ENCODE measurements at regions not wholly inside any gene's neighbourhood (a gene's known extent, or its start where the extent isn't known, plus 50 kb on each side); places are given as distances from the start of the nearest gene placed in this dataset.

DNA sequence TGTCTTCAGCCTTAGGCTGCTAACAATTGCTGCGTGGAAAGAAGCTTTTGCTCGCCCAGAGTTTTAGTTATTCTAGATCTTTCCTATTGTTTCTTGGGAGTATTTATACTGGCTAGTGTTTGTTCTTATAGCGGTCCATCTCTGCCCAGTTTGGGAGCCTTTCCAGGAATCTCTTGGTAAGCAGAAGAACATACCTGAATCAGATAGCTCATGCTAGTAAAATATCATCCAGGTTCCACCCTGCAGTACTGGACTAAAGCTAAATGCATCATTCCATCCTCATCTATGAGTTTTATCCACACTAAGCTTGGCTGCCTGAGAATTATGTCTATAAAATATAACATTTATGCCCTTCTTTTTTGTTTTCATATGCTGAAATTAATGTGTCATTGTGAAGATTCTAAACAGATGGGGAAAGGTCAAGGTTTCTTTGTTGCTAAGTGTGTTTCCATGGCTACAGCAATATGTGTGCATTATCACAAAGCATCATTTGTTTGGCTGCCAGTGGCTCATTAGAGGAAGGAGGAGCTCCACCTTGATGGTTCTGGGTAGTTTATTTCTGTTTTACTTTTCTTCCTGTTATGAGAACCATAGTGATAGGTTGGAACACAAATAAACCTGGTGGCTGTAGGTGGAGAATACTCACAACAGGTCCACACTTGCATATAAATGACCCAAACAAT is 182.8 kb downstream of the PIK3C3 start:
- peak; percentile 40 for DNase-seq

DNA sequence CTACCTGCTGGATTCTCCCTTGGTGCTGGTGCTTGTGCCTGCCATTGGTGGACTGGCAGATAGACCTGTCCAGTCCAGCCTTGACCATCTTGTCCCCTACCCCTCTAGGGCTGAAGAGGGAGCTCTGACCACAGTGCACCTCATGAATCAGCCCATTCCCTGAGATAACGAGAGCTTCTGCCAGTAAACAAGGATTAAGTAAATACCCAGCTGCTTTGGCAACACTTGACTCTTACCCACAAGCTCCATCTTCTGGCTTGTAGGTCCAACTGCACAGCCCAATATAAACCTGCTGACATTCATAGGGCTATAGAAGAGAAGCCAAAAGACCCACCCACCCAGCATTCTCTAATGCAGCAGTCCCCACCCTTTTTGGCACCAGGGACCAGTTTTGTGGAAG is 186.4 kb downstream of the PIK3C3 start:
- DNase-seq: no peak

DNA sequence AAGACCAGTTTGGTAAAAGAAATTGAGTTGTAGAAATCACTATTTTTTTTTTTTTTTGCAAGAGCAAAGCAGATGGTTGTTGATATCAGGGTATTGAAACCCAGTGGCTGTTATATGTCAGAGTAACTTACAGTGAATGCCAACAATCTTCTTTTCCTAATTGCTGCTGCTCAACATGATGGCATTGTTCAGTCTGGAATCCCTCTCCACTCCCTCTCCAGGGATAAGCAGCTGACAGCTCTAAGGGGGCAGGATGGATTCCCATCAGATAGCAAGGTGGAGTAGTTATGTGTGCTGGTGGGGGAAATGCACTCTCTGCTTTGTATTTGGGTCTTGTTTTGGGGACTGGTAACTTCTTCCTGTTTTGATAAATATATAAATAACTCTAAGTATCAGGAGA is 200.0 kb downstream of the PIK3C3 start:
- DNase-seq: no peak

DNA sequence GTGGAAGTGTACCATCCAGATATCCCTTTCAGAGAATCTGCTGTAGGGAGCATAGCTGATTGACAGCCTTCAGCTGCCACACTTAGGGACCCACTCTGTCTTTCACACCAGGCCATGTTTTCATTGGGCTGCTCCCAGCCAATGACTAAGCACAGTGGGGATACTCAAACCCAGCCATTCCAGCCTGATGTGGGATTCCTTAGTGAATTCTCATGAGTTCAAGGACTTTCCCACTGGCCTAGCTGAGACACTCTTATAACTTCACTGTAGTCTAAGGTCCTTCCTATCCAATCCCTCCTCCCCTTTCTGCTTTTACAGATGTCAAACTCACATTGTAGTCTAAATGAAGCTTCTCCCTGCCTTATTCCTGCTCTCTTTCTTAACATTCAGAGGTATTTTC is 201.2 kb downstream of the PIK3C3 start:
- DNase-seq: no peak

DNA sequence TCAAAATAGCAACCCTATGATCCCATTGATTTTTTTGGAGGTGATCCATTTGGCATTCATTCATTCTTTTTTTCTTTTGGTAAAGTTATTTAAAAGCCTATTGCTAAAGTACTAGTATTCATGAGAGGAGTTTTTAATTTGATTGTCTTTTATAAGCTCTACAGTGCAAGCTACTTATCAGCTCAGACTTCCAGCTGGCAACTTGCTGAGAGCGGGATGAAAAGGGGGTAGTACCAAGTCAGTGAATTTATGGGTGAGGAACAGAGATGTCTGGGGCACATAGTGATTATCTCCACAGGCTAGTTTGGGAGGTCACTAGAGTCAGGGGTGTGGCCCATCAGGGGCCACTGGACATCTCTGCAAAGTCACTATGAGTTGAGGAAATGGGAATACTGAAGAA is 202.4 kb downstream of the PIK3C3 start:
- DNase-seq: no peak

DNA sequence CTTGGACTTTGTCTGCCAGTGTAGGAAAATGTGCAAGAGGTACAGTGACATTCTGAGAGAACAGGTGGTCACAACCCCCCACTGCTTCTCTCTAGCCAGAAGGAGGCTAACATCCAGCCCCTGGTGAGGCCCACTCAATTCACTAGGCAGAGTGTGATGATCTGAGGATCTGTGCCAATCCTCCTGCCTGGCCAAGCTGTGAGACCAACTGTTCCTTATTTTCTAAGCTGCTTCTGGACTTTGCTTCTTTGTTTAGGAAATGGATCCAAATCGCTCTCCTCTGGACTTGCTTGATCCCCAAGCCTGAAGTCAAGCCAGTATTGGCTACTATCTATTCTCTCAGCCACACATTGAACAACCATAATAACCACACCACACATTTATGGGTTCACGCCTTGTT is 202.8 kb downstream of the PIK3C3 start:
- no peak for DNase-seq

DNA sequence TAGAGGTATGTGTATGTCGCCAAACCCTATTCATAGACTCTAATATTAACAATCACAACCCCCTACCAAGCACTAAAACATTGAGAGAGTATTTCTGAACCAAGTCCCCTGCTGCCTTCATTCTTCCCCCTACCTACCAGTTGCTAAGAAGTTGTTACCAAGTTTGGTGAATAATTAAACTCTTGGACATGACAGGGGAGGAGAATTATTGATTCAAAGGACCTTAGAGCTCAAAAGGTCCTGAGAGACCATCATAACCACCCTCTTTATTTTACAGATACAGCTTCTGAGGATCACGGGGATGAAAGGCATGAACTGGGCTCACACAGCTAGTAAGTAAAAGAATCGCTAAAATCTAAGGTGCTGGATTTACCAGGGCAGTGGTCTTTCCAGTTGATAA is 204.1 kb downstream of the PIK3C3 start:
- no peak for DNase-seq

DNA sequence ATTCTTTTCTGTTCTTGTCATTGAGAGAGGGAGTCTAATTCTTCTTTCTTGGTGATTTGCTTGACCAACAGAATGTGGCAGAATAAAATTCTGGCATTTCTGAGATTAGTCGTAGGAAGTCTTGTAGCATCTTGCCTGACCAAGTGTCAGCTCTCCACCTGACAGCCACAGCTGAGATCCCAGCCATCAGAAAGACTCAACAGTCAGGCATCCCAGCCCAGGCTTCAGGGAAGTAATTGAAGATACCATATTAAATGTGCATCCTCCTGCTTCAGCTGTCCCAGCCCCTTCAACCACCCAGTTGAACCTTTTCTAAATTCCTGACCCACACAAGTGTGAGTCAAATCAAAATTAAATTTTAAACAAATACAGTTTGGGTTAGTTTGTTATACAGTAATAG is 208.3 kb downstream of the PIK3C3 start:
- DNase-seq: no peak

DNA sequence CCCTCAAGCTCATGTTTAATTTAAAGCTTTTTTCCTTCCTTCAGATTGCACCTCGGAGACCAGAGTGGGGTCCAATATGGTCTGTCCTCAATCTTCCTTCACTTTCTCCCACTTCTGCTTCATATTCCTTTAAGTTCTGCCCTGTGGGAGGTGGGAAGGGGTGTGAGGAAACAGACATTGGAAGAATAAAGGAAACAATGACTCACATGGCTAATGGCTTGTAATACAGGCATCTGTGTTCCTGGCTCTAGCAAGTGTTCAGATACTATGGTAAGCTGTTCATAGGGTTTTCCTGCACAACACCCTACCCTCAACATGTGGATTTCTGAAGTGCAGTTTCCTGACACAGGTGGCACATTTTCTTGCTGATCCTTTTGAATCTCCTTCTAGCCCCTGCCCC is 209.5 kb downstream of the PIK3C3 start:
- no peak for DNase-seq

DNA sequence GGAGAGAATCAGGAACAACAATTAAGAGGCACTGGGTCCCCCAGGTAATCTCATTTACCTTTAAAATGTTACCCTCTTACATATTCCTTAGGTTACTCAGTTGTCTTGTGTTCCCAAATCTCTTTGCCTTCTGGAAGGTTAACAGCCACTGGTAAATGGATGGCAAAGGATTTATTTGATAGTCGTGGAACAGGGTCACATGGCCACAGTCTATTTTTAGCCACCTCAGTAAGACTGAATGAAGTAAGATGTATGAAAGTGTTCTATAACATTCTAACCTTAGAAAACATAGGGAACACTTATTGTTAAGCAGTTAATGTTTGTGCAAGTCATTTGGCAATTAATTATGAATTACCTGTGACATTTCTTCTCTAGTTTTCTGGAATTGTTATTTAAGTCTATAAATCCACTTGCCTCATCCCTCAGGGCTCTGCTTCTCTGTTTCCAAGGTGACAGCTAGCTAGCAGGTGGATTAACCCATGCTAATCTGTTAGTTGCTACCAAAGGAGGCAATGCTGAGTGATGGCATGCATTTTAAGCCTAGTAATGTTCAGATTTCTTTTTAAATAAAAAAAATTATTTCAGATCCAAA is 211.0 kb downstream of the PIK3C3 start:
- no peak for DNase-seq

DNA sequence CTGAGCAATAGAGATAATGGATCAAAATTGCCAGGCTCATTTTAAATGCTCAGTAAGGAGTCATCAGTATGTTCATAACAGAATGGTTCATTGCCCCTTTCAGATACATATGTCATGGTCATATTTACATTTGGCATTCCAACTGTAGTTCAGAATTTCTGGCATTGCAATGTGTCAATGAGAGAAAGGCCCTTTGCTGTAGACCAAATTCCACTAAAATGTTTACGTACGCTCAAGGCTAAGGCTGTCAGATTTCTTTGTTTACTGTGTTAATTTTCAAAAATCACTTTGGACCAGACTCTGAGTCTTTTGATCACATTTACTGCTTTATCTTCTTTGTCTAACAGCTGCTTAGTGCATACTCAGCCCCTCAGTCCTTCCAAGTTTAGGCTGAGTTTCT is 213.5 kb downstream of the PIK3C3 start:
- no peak for DNase-seq

DNA sequence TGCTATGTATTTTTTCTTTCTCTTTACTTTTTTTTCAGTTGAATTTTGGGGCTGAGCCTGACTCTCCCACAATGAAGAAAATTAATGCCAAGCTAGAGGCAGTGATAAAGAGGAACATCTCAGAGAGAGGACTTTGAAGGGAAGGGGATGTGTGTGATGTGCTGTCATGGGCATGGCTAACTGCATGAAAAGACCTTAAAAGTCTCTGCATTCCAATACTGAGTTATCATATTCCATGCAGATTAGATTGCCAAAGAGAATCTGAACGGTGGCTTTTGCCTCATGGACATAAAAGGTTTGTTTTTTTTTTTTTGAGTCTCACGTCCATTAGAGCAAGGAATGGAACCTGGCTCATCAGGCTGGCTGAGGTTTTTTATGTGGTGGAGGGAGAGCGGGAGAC is 213.9 kb downstream of the PIK3C3 start:
- no peak for DNase-seq

DNA sequence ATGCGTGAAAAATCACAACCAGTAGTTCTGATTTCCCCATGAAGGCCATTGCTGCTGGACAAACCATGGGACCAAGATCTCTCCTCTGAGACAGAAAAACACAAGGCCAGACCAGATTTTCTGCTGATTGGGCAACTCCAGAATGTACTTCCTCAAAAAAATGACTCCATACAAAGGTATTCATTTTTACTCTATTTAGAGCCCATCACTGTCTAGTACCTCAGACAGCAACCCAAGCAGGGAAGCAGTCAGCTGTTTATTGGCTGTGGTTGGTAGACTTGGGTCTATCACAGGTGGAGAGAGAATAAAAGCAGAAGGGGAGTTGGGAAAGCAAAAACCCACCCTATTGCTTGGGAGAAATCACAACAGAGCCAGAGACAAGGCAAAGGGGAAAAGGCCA is 219.9 kb downstream of the PIK3C3 start:
- no peak for DNase-seq

DNA sequence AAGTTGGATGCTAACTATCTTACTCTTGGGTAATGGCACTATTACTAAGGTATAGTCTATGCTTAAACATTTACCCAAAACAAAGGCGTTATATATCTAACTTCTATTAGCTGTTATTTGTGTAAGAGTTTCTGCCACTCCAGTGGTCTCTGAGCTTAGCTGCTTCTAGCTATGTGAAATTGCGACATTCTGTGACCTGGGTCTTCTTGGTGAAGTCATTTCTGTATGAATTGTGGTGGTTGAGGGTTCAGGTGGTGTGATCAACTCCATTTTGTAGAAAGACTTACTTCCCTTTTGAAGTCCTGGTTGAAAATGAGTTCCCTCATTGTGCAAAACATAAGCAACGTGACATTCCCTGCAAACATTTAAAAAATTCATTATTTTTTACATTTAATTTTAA is 221.6 kb downstream of the PIK3C3 start:
- DNase-seq: no peak

DNA sequence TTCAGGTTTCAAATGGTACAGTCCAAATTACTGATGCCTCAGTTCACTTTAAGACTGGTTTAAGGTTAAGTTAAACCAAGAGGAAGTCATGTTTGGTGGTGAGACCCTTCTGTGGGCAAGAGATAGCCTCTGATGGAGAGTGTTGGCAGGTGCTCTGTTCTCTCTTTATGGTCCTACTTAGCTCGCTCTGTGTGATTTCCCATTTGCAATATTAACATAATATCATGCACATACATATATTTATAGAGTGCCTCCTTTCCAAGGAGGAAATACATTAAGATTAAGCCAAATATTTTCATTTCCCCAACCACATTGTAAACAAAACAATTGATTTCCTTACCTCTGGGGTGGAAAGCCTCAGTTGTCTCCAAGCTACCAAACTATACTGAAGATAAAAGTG is 222.4 kb downstream of the PIK3C3 start:
- DNase-seq: no peak

DNA sequence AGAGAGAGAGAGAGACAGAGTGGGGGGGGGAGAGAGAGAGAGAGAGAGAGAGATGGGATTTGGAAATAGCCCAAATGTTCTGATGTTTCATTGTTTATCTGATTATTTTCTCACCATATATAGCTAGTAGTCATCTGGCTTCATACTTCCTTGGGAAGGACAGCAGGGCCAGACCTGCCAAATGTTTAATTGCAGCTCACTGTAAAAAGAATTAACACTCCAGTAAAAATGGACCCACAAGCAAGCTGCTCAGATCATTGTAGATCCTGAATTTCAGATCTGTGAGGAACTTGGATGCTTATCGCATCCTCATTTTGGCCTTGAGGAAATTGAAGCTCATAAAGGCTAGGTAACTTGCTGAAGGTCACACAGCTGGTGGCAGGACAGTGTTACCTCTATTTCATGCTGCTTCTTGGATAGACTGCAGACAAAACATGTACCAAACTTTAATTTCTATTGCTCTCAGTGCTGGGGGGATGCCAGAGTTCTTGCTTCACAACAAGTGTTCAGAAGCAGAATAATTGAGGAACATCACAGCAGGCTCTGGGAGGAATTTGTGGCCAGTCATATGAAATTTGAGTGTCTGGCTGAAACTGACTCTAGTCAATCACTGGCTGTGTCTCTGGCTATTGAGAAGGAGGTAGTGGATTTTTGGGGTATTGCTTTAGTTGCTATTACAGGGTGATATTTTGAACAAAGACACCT is 223.5 kb downstream of the PIK3C3 start:
- DNase-seq: no peak

DNA sequence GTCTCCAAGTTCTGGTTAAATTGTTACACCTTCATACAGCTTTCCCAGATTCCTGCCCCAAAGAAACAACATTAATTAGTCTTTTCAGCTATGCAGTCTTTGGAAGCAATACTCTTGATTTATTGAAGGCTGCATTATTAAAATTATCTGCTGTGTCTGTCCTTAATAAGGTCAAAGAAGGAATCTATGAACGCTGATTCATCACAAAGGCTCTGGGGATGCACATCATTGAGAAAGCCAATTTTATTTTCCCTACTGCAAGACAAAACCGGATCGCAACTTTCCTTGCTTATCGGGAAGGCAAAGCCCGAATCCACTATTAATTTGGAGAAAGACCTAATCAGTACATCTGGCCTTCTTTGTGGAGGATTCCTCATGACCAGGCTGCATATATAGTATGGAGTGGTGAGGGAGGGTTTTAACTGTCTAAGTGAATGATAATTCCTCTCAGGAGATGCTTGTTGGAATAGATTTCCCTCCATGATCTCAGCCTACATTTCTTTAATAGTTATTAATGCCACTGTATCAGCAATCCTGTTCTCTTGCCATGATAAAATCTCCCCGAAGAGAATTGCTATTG is 224.6 kb downstream of the PIK3C3 start:
- no peak for DNase-seq

DNA sequence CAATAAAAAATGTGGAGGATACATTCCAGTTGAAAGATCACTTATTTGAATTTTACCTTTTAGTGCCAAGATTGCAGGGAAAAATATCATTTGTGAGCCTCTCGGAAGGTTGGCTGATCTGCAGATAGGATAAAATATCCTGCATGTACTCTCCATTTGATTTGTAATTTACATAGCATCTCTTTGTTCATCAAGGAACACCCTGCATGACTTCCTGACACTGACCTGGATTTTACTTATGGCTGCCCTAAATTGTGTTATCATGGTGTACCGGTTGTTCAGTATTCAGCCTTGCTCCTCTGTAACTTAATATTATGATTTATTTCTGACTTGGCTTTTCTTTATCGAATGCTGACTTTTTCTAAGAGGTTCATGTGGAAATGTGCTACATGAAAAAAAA is 226.4 kb downstream of the PIK3C3 start:
- DNase-seq: no peak

DNA sequence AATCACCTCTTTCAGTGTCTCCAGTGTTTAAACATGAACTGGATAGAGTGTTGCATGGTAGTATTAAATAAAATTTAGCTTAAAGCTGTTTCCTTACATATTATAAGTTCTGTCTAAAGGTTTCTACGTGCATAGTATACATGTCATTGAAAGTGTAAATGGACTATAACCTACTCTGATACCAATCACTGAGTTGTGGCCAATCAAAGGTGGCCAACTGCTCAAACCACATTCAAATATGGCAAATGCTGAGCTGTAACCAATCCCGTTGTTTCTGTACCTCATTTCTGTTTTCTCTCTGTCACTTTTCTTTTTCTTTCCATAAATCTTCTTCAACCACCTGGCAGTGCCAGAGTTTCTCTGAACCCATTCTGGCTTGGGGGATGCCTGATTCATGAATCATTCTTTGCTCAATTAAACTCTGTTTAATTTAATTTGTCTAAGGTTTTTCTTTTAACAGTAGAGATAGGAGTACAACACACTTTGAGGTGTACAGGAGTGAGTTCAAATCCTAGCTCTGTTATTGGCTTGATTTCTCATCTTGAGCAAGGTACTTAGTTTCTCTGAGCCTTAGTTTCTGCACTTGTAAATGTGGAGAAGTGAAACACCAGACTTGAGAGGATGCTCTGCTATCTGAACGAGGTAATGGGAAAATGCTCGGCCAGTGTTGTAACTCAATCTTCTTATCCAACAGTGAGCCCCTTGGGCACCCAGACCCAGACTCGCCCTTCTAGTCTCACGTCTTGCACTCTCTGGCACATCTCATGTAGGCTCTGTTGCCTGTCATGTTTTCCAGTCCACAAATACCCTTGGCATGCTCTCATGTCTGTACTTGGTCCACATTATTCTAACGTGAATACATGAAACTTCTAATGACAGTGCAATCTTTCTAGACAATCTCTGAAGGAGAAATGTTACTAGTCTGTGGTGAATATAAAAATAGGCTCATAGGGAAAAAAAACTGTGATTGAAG is 228.0 kb downstream of the PIK3C3 start:
- DNase-seq: no peak

DNA sequence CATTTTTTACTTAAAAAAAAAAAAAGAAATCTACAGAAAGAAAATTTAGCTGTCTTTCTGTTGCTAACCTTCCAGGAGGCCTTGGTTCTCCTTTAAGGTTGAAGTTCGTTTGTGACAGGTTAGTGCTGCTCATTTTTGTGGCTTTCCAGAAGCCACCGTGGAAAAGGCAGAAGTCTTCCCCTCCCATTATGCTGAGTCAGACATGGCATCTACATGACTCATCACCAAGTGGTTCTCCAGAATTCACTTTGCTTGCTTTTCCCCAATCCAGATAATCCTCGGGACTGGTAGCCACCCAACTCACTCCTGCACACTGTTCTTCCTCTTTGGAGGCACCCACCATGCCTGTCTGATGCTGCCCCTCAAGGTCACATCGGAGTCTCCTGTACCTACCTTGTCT is 228.7 kb downstream of the PIK3C3 start:
- DNase-seq: no peak

DNA sequence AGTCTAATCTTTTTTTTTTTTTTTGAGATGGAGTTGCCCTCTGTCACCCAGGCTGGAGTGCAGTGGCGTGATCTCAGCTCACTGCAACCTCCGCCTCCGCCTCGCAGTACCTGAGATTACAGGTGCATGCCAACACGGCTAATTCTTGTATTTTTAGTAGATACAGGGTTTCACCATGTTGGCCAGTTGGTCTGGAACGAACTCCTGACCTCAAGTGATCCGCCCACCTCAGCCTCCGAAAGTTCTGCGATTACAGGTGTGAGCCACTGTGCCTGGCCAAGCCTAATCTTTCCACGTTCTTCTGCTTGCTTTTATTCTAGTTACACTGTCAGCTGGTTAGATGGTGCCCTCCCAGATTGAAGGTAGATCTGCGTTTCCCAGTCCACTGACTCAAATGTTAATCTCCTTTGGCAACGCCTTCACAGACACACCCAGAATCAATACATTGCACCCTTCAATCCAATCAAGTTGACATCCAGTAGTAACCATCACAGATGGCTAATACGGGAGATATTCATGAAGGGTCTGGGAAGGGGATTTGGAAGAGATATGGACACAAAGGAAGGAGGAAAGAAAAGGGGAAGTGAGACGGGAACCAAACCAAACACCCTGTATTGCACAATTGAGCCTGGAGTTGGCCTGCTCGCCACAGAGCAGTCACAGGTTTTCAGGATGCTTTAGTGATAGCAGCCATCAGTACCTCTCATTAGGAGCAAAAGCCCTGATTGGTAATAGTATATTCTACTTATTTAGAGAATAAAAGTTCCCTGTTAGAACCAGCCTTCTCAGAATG is 229.8 kb downstream of the PIK3C3 start:
- DNase-seq: no peak

DNA sequence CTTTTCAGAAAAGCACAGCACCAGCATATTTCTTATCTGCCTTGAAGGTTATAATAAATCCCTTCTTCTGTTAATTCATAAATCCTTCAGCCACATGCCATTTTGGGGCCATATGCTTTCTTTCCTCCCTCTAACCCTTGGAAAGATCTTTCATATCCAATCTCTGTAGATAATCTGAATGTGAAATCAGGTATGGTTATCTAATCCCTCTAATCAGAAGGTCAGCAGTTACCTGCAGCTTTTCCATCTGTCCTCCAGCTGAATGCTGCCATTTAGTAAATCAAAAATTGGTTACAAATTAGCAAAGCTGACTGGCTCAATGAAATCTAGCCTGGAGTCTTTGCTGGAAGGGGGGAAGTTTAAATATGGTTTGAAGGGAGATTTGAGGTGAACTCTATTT is 230.5 kb downstream of the PIK3C3 start:
- DNase-seq: no peak

All from NCI-H2081 treated with DMSO at 0.1 percent for 48 hours (cell line).